Muscle of leg (tissue), 3 donors: ENCODE measurements at regions not wholly inside any gene's neighbourhood (a gene's known extent, or its start where the extent isn't known, plus 50 kb on each side); places are given as distances from the start of the nearest gene placed in this dataset.

Experiments used
- DNase-seq: peaks from one replicate; pipeline ENCODE4 v3.0.0; 2013
- H3K27ac ChIP-seq: one replicate; pipeline ENCODE4 v1.5.1; 2013; ENCODE audit warnings: mild to moderate bottlenecking, low read length, control low read depth
- H3K27me3 ChIP-seq: one replicate; pipeline ENCODE4 v1.6.1; 2013; ENCODE audit warnings: low read length; ENCODE audit not compliant: control insufficient read depth, insufficient read depth
- H3K36me3 ChIP-seq: one replicate; pipeline ENCODE4 v1.6.1; 2013; ENCODE audit warnings: low read length; ENCODE audit not compliant: control insufficient read depth, insufficient read depth
- H3K4me1 ChIP-seq: one replicate; pipeline ENCODE4 v1.6.1; 2013; ENCODE audit warnings: low read length; ENCODE audit not compliant: control insufficient read depth, insufficient read depth
- H3K4me3 ChIP-seq: one replicate; pipeline ENCODE4 v1.5.1; 2013; ENCODE audit warnings: low read length, control low read depth
- H3K9me3 ChIP-seq: replicated peaks from 2 replicates; pipeline ENCODE4 v1.6.1; 2013; ENCODE audit warnings: low read depth, low read length; ENCODE audit not compliant: control insufficient read depth
- WGBS: methylation state at CpG from one replicate; pipeline ENCODE4 v1.1.5; 2013; ENCODE audit warnings: missing lambda C conversion rate; ENCODE audit not compliant: insufficient coverage; 5-methylcytosine and 5-hydroxymethylcytosine counted together

DNA sequence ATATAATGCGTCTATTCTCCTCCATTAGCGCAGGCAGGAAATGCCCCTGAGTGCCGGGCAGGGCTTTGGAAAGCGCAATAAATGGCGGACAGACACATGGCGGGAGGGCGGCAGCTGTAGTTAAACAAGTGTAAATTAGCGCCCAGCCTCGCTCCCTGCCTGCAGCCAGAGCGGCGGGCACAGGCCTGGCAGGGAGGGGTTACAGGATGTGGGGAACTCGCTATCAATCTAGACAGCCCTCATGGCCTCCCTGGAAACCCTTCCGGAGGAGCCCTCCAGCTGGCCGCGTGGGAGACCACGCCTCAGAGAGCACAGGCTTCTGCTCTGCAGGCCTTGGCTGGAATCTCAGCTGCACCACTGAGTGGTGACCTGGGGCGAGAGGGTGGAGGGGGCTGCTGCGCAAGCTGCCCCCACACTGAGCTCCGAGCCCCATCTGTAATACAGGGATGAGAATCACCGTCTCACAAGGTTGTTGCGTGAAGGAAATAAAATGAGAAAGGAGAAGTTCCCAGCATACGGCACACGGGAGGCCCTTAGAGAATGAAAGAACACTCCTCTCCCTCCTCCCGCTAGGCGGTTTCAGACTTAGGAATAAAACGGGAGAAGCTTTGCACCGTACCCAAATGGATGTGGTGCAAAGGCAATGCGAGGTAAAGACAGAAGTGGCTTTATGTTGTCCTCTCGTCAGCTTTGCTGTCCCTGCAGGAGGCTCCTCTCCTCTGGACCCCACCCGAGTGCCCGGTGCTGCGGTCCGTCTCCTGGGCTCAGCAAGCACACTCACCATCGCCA is 167.2 kb upstream of the POU3F1 start:
- no peak for DNase-seq
- peaks cover 8% of the 10 kb centered on the region for H3K27me3 ChIP-seq
- no peak overlapping the region for H3K27ac ChIP-seq
- H3K4me3 ChIP-seq, result no peak overlapping the region
- H3K36me3 ChIP-seq, result no peaks in the 10 kb centered on the region
- no peaks in the 10 kb centered on the region for H3K9me3 ChIP-seq
- peaks cover 21% of the 10 kb centered on the region for H3K4me1 ChIP-seq
- 63% methylated on average over 25 of the region's 34 CpGs for WGBS

DNA sequence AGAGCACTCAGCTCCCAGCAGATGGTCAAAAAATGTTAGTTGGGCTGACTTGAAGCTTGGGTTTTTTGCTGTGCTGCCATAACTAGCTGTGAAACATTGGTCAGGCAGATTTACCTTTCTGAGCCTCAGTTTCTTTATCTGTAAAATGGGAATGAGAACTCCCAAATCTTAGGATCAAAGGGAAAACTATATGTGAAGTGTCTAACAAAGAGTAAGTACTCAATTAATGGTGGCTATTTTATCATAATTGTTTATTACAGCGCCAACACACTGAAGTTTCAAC is 164.2 kb upstream of the POU3F1 start:
- Histone ChIP-seq H3K4me3 (no peak overlapping the region), H3K27ac (no peak overlapping the region), H3K4me1 (peaks cover 11% of the 10 kb centered on the region), H3K36me3 (no peaks in the 10 kb centered on the region), H3K9me3 (no peaks in the 10 kb centered on the region), H3K27me3 (peaks cover 11% of the 10 kb centered on the region)
- DNase-seq, result no peak
- 100% methylated on average over 1 of the region's 1 CpG for WGBS

DNA sequence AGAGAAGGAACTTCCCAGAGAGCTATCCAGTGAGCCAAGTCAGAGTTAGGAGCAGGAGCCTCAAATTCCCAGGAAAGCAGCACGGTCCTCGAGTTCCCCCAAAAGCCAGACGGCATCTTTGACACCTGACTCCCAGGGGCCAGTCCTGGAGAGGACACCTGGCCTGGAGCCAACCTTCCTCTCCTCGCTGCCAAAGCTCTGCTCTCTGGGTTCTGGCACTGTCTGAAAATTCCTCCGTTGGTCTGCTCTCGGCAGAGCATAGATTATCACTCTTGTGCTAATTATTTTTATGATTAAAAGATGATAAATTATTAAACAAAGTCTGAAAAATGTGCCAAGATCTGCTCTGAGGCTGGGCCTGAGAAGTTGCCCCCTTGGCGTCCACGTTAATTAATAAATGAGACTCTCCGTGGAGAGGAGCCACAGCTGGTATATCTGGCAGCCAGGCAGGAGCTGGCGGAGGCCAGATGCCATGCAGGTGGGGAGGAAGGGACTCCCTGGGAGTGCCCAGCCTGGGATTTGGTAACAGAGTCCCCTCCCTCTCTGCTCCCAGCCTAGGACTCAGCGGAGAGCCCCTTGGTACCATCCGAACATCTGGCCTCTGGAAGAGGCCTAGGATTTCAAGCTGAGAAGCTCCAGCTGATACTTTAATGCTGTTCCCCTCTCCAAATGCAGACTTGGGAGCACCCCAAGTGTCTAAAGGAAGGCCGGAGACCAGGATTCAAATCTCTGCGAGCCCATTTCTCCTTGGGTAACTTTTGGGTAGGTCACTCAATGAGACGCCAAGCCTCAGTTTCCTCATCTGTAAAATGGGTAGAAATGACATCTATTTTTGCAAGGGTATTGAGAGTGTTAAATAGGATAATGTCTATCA is 163.7 kb upstream of the POU3F1 start:
- no peaks in the 10 kb centered on the region for H3K36me3 ChIP-seq
- peak; percentile 17 for DNase-seq

DNA sequence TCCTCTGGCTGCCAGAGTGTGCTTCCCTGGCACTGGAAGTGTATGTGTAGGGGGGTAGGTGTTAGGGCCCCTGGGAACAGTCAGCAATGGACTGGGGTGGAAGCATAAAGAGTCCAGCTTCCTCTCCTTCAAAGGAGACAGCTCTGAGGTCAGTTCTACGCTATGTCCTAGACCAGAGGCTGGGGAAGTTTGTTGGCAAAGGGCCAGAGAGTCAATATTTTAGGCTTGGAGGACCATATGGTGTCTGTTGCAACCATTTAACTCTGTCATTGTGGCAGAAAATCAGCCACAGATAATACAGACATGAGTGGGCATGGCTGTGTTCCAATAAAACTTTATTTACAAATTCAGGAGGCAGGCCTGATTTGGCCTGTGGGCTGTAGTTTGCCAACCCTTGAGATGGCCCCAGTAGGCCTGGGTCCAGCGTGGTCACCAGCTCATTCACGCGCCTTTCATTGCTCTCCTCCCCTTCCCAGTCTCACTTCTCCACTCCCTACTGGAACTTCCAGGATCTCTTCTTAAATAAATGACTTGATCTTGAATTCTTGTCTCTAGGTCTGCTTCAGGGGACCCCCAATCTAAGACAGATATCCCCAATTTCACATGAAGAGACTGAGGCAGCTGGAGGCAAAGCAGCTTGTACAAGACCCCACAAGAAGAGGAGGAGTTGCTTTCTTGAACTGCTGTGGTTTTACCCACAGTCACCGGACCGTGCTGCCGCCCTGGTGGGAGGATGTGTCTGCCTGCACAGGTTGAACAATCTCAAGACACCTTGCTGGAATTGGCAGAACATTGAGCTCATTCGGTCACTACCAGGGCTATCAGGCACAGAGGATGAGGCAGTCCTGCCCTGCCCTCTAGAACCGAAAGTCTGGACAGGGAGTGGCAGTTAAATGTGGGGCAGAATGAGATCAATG is 162.4 kb upstream of the POU3F1 start:
- 95% methylated on average over 7 of the region's 9 CpGs for WGBS
- DNase-seq, result peak; percentile 28
- Histone ChIP-seq H3K36me3 (no peaks in the 10 kb centered on the region), H3K4me3 (no peak overlapping the region), H3K4me1 (peaks cover 11% of the 10 kb centered on the region), H3K9me3 (no peaks in the 10 kb centered on the region), H3K27me3 (peaks cover 9% of the 10 kb centered on the region), H3K27ac (no peak overlapping the region)

More for the DNA sequence above, 163.7 kb upstream of the POU3F1 start:
- Histone ChIP-seq H3K27me3 (peaks cover 13% of the 10 kb centered on the region), H3K9me3 (no peaks in the 10 kb centered on the region), H3K27ac (no peak overlapping the region), H3K4me3 (no peak overlapping the region), H3K4me1 (peaks cover 11% of the 10 kb centered on the region)
- WGBS, result 51% methylated on average over 10 of the region's 15 CpGs

DNA sequence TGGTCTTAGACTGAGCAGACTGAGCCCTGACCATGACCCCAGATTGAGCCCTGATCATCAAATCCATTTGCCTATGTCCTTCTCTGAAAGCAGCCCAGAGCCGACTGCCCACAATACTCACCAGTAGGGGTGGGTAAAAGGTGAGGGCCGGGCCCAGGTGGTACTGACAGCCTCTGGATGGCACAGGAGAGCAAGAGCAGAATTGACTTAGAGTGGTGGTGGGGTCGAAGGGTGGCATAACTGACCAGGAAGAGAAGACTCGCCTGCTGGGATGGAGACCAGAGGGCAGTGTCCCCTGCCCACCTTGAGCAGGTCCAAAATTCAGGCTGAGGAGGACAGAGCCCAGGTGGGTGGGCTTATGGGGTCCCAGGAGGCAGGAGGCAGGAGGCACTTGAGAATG is 161.3 kb upstream of the POU3F1 start:
- no peak for DNase-seq
- H3K27me3 ChIP-seq, result peaks cover 10% of the 10 kb centered on the region
- H3K27ac ChIP-seq, result no peak overlapping the region
- H3K4me3 ChIP-seq, result no peak overlapping the region
- WGBS, result 90% methylated on average over 3 of the region's 4 CpGs
- no peaks in the 10 kb centered on the region for H3K36me3 ChIP-seq
- H3K4me1 ChIP-seq, result peaks cover 7% of the 10 kb centered on the region
- H3K9me3 ChIP-seq, result no peaks in the 10 kb centered on the region

DNA sequence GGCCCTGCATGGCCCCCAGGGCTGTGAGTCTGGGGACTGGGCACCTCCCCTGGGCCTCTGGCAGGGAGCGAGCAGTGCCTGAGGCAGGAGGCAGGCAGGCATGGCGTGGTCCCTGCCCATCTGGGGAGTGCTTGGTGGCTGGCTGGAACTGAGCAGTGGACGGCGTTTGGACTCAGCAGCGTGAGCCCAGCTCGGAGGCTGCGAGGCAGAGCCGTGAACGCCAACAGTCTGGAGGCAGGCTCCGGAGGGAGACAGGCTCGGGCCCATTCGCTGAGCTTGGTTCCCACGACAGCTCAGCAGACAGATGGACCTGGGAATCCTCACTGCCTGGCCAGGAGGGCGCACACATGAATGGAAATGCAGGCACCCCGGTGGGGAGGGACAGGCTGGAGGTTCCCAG is 160.7 kb upstream of the POU3F1 start:
- H3K36me3 ChIP-seq, result no peaks in the 10 kb centered on the region
- H3K4me1 ChIP-seq, result peaks cover 7% of the 10 kb centered on the region
- H3K27me3 ChIP-seq, result peaks cover 10% of the 10 kb centered on the region
- no peaks in the 10 kb centered on the region for H3K9me3 ChIP-seq
- no peak overlapping the region for H3K4me3 ChIP-seq
- WGBS, result 74% methylated on average over 15 of the region's 15 CpGs
- no peak overlapping the region for H3K27ac ChIP-seq
- DNase-seq, result no peak

DNA sequence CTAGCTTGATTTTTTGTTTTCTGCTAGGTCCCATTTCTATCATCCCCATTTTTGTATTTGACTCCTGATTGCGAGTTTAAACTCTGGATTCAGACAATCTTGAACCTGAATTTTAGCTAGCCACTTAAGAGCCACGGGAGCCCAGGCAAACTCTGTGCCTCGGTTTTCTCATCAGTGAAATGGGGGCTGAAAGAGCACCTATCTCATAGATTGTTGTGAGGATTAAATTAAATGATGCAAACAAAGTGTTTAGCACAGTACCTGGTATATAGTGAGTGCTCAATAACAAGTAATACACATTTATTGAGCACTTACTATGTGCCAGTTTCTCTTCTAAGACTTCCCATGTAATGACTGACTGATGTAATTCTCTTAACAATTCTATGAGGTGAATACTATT is 158.1 kb upstream of the POU3F1 start:
- Histone ChIP-seq H3K4me1 (no peaks in the 10 kb centered on the region), H3K9me3 (peaks cover 2% of the 10 kb centered on the region), H3K4me3 (no peak overlapping the region), H3K27me3 (peaks cover 10% of the 10 kb centered on the region), H3K36me3 (no peaks in the 10 kb centered on the region), H3K27ac (no peak overlapping the region)
- DNase-seq, result no peak
- whole genome bisulfite sequencing, result 100% methylated on average over 1 of the region's 3 CpGs

DNA sequence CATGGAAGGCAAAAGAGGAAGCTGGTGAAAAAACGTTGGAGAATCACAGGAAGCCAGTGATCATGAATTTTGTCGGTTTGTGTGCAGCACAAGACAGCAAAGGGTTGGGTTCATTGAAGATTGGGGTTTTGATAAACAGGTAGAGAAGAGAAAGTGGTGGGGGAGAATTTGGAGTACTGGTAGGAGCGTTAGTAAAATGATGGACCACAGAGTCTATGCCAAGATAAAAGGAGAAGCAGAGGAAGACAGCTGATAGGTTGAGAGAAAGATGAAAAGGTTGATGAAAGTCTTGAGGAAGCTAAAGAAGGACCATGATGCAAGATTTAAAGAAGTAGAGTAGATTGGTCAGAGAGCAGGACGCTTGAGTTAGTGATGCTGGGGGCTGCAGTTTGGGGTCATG is 156.8 kb upstream of the POU3F1 start:
- 58% methylated on average over 4 of the region's 4 CpGs for WGBS
- Histone ChIP-seq H3K4me1 (no peaks in the 10 kb centered on the region), H3K36me3 (no peaks in the 10 kb centered on the region), H3K9me3 (peaks cover 2% of the 10 kb centered on the region), H3K27ac (no peak overlapping the region), H3K4me3 (no peak overlapping the region), H3K27me3 (peaks cover 10% of the 10 kb centered on the region)
- no peak for DNase-seq

DNA sequence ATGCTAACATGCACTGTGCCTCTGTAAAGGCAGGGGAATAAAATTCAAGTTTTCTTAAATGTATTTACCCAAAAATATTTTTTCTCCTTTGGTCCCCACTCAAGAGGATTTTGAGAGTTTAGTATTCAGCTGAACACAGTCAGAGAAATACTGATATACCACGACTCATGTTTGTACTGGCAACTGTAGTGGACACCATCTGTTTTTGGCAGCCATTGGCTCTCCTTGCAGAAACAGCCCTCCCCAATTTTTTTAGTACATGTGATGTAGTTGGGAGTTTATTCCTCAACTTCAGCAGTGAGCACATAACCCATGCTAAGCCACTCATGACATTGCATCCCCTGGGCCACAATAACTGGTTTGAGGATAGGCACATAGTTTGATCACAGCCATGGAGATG is 154.8 kb upstream of the POU3F1 start:
- no CpG with 5 or more reads among the region's 1 CpG for WGBS
- Histone ChIP-seq H3K27me3 (peaks cover 7% of the 10 kb centered on the region), H3K4me1 (no peaks in the 10 kb centered on the region), H3K36me3 (no peaks in the 10 kb centered on the region), H3K27ac (no peak overlapping the region), H3K4me3 (no peak overlapping the region), H3K9me3 (peaks cover 2% of the 10 kb centered on the region)
- no peak for DNase-seq

DNA sequence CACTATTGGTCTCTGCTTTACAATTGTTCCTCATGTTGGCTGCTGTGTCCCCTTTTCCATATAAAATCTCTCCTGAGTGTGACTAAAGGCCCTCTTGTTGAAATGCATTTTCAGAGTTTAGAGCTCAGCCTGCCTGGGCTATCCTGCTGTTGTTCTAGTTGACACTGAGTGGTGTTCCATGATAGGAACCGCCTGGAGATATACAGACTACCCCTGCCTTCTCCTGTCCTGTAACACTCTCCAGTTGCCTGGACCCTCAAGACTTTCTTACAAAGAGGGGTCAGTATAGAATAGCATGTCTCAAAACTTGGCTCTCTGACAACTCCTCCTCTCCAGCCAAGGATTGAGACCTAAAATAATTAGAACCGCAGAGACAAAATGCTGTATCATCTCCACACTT is 152.0 kb upstream of the POU3F1 start:
- DNase-seq, result no peak
- peaks cover 2% of the 10 kb centered on the region for H3K9me3 ChIP-seq
- WGBS, result no CpG with 5 or more reads among the region's 2 CpGs

More for the DNA sequence above, 152.0 kb upstream of the POU3F1 start:
- no peak overlapping the region for H3K4me3 ChIP-seq
- H3K27ac ChIP-seq, result no peak overlapping the region
- H3K27me3 ChIP-seq, result peaks cover 4% of the 10 kb centered on the region
- no peaks in the 10 kb centered on the region for H3K4me1 ChIP-seq
- no peaks in the 10 kb centered on the region for H3K36me3 ChIP-seq
